GM12878 (cell line): ENCODE measurements at regions not wholly inside any gene's neighbourhood (a gene's known extent, or its start where the extent isn't known, plus 50 kb on each side); places are given as distances from the start of the nearest gene placed in this dataset.

ENCODE experiments used
- ATAC-seq: fragments of 200-7000 bp; cut with Tn5 transposase; 3 replicates; pipeline ENCODE4 v1.9.1; 2020; ENCODE audit warnings: mild to moderate bottlenecking, moderate library complexity
- BruUV-seq: library from RNA; stranded (reverse); fragments of 400-500 nt; replicated peaks from 2 replicates; lab custom pipeline; 2021; lab: Mats Ljungman, UMichigan
- CTCF ChIA-PET: fragments of 300-600 bp; sonication (Branson Sonifier 250); formaldehyde crosslinking; extraction: SDS; loops from one replicate; lab custom pipeline; 2021; ENCODE audit warnings: inconsistent platforms; lab: Yijun Ruan, JAX
- POLR2A ChIA-PET: fragments of 350-600 bp; formaldehyde crosslinking; extraction: SDS; loops from one replicate; lab custom pipeline; 2021; ENCODE audit warnings: inconsistent platforms; lab: Charles Lee
- RAD21 ChIA-PET: fragments of 300-600 bp; sonication (Branson Sonifier 250); formaldehyde crosslinking; loops from one replicate; lab custom pipeline; 2023; ENCODE audit warnings: antibody characterized with exemption; ENCODE audit not compliant: unreplicated experiment; lab: Charles Lee
- SMC1A ChIA-PET: fragments of 300-600 bp; sonication (Branson Sonifier 250); formaldehyde crosslinking; loops from one replicate; lab custom pipeline; 2023; ENCODE audit not compliant: unreplicated experiment, uncharacterized antibody; lab: Charles Lee
- DNase-seq: peaks from one replicate; pipeline ENCODE4 v3.0.0-alpha.2; 2011; ENCODE audit warnings: low read depth, low spot score
- FAIRE-seq: peaks from 3 replicates; lab custom pipeline; 2011; peaks lifted over from hg19 to GRCh38; lab: Jason Lieb, UNC
- H2AFZ ChIP-seq: 2 replicates; pipeline ENCODE4 v1.6.0; 2011; ENCODE audit warnings: low read depth, low read length, control low read depth; ENCODE audit not compliant: control insufficient read depth
- H3K27ac ChIP-seq: 2 replicates; pipeline ENCODE4 v1.5.1; 2011; ENCODE audit warnings: control low read depth; ENCODE audit not compliant: control insufficient read depth, insufficient read depth
- H3K27me3 ChIP-seq, 2 experiments: replicated peaks in 1 of 2; 2 replicates each; pipeline versions ENCODE4 v1.6.0 to v1.6.1; 2011; ENCODE audit warnings: low read length in 1 of 2; ENCODE audit not compliant: control insufficient read depth in 2 of 2, insufficient read depth in 2 of 2
- H3K36me3 ChIP-seq, 2 experiments: 2 replicates each; pipeline ENCODE4 v1.5.1; 2011; ENCODE audit warnings: low read length in 1 of 2; ENCODE audit not compliant: control insufficient read depth in 2 of 2, insufficient read depth in 2 of 2
- H3K4me1 ChIP-seq: 2 replicates; pipeline ENCODE4 v1.6.1; 2011; ENCODE audit warnings: mild to moderate bottlenecking, low read length, moderate library complexity, mixed read lengths; ENCODE audit not compliant: control insufficient read depth, insufficient read depth
- H3K4me2 ChIP-seq: 2 replicates; pipeline ENCODE4 v1.6.0; 2011; ENCODE audit warnings: control low read depth; ENCODE audit not compliant: control insufficient read depth, insufficient read depth
- H3K4me3 ChIP-seq: fragments of 200-600 bp; sonication (generic); 2 replicates; pipeline ENCODE4 v1.5.1; 2016
- H3K79me2 ChIP-seq: 2 replicates; pipeline ENCODE4 v1.6.0; 2011; ENCODE audit warnings: low read length; ENCODE audit not compliant: control insufficient read depth, insufficient read depth
- H3K9ac ChIP-seq: 2 replicates; pipeline ENCODE4 v1.8.0; 2011; ENCODE audit warnings: low read length, control low read depth, mixed read lengths; ENCODE audit not compliant: control insufficient read depth, insufficient read depth
- H3K9me3 ChIP-seq: replicated peaks from 3 replicates; pipeline ENCODE4 v1.5.1; 2011; ENCODE audit warnings: mild to moderate bottlenecking, low read length; ENCODE audit not compliant: control insufficient read depth, insufficient read depth
- H4K20me1 ChIP-seq: 2 replicates; pipeline ENCODE4 v1.6.0; 2011; ENCODE audit not compliant: control insufficient read depth, insufficient read depth
- CHD4 ChIP-seq: fragments of 200-600 bp; sonication (generic); IDR thresholded peaks from 2 replicates; pipeline ENCODE4 v1.6.1; 2016; ENCODE audit warnings: mild to moderate bottlenecking
- CREB1 ChIP-seq: IDR thresholded peaks from 2 replicates; pipeline ENCODE4 v1.6.1; 2012; ENCODE audit warnings: low read depth, mild to moderate bottlenecking, inconsistent platforms
- CREM ChIP-seq: IDR thresholded peaks from 2 replicates; pipeline ENCODE4 v1.6.1; 2014; ENCODE audit warnings: antibody characterized with exemption, low read depth
- HDAC2 ChIP-seq: fragments of 200-600 bp; sonication (generic); IDR thresholded peaks from 2 replicates; pipeline ENCODE4 v1.6.1; 2017
- IRF4 ChIP-seq: IDR thresholded peaks from 2 replicates; pipeline ENCODE4 v1.6.1; 2011; ENCODE audit warnings: low read depth, low read length
- IRF5 ChIP-seq: fragments of 450-650 bp; IDR thresholded peaks from 2 replicates; pipeline ENCODE4 v1.6.1; 2017; ENCODE audit warnings: borderline replicate concordance
- NKRF ChIP-seq: fragments of 450-650 bp; conservative IDR thresholded peaks from 2 replicates; pipeline ENCODE4 v1.6.1; 2017; ENCODE audit warnings: mild to moderate bottlenecking, moderate library complexity
- PAX8 ChIP-seq: fragments of 450-650 bp; IDR thresholded peaks from 2 replicates; pipeline ENCODE4 v1.6.1; 2017; ENCODE audit warnings: mild to moderate bottlenecking, moderate library complexity
- RUNX3 ChIP-seq: IDR thresholded peaks from 2 replicates; pipeline ENCODE4 v1.6.1; 2012; ENCODE audit warnings: low read length, inconsistent platforms
- TBL1XR1 ChIP-seq: IDR thresholded peaks from 2 replicates; pipeline ENCODE4 v1.6.1; 2012; ENCODE audit warnings: low read depth, low read length, improper control_type of control experiment
- YY1 ChIP-seq: IDR thresholded peaks from 2 replicates; pipeline ENCODE4 v1.6.1; 2011; ENCODE audit warnings: low read depth, mild to moderate bottlenecking, low read length
- ZBTB11 ChIP-seq: fragments of 450-650 bp; formaldehyde crosslinking; IDR thresholded peaks from 2 replicates; pipeline ENCODE4 v1.5.0; 2022; ENCODE audit warnings: mild to moderate bottlenecking, missing genetic modification characterization
- ZZZ3 ChIP-seq: IDR thresholded peaks from 2 replicates; pipeline ENCODE4 v1.6.1; 2011; ENCODE audit warnings: low read depth; ENCODE audit not compliant: control insufficient read depth, insufficient read length
- WGBS: methylation state at CpG from one replicate; pipeline ENCODE4 v1.1.6; 2016; ENCODE audit warnings: low lambda C conversion rate; ENCODE audit not compliant: insufficient replicate concordance, insufficient coverage; ENCODE audit errors: missing lambda C conversion rate; 5-methylcytosine and 5-hydroxymethylcytosine counted together
- in situ Hi-C: fragments of 300-500 bp; cut with MboI; formaldehyde crosslinking; loops from 9 replicates; pipeline ENCODE4 v1.14.3; 2018; ENCODE audit warnings: mixed read lengths
- intact Hi-C: fragments of 100-400 bp; cut with micrococcal nuclease; formaldehyde crosslinking; loops from one replicate; pipeline ENCODE4 v1.14.2; 2022; ENCODE audit not compliant: unreplicated experiment

- H3K36me3 ChIP-seq = no peaks in the 10 kb centered on the region
- in situ Hi-C loops (no loop called here), intact Hi-C loops (no loop called here)
- peak overlapping the region; percentile 41 for H3K4me3 ChIP-seq
- peak overlapping the region; percentile 57 for H3K9ac ChIP-seq
- RAD21 ChIA-PET = no interaction called here
- peak overlapping the region; percentile 28 for H3K27ac ChIP-seq
- peak overlapping the region; percentile 73 for H3K4me2 ChIP-seq
- DNase-seq (no peak), FAIRE-seq (no peak), ATAC-seq (peak; percentile 52)
- BruUV-seq = no TSS peak
- H4K20me1 ChIP-seq = no peaks in the 10 kb centered on the region
- no peaks in the 10 kb centered on the region for H3K4me1 ChIP-seq
- CTCF ChIA-PET = no interaction called here
- peak overlapping the region; percentile 9; the same call in 1 of the 2 replicates for H2AFZ ChIP-seq
- SMC1A ChIA-PET = interaction anchor here (1.1 to 1.3 kb wide), 2 partner anchors 9 to 23 kb away, joined by 3 read pairs; no protein-coding TSS in a partner anchor
- no peaks in the 10 kb centered on the region; the same call in none of the 2 replicates for H3K79me2 ChIP-seq
- no peaks in the 10 kb centered on the region; the same call in 2 of the 3 replicates for H3K9me3 ChIP-seq
- POLR2A ChIA-PET = no interaction called here
- TF ChIP-seq CREM (peak; percentile 50; the same call in 1 of the 2 replicates), PAX8 (no peak), HDAC2 (no peak), RUNX3 (peak; percentile 48; the same call in 1 of the 2 replicates), CHD4 (no peak), TBL1XR1 (no peak), CREB1 (peak; percentile 66)
- H3K27me3 ChIP-seq = no peaks in the 10 kb centered on the region
- WGBS = 20% methylated on average over 4 of the region's 4 CpGs
Measured at GRCh38 chr21:16195538-16195910, 465.7 kb downstream of the USP25 start.

GRCh38 chr21:16196001-16196400, 466.2 kb downstream of the USP25 start:
- H3K36me3 ChIP-seq = no peaks in the 10 kb centered on the region
- ChIA-PET POLR2A (no interaction called here), SMC1A (interaction anchor here (1.1 to 1.3 kb wide), 2 partner anchors 10 to 24 kb away, joined by 3 read pairs; no protein-coding TSS in a partner anchor), CTCF (no interaction called here), RAD21 (no interaction called here)
- H3K27me3 ChIP-seq = no peaks in the 10 kb centered on the region
- no peaks in the 10 kb centered on the region; the same call in 2 of the 3 replicates for H3K9me3 ChIP-seq
- in situ Hi-C loops = no loop called here
- H3K9ac ChIP-seq = peak overlapping the region; percentile 57
- DNase-seq (no peak), FAIRE-seq (no peak), ATAC-seq (no peak)
- no peaks in the 10 kb centered on the region for H3K4me1 ChIP-seq
- peak overlapping the region; percentile 41 for H3K4me3 ChIP-seq
- no peaks in the 10 kb centered on the region; the same call in none of the 2 replicates for H3K79me2 ChIP-seq
- intact Hi-C loops = no loop called here
- 49% methylated on average over 2 of the region's 2 CpGs for WGBS
- peak overlapping the region; percentile 9 for H2AFZ ChIP-seq
- peak overlapping the region; percentile 73 for H3K4me2 ChIP-seq
- no peaks in the 10 kb centered on the region for H4K20me1 ChIP-seq
- H3K27ac ChIP-seq = peak overlapping the region; percentile 28
- no TSS peak for BruUV-seq
- TF ChIP-seq YY1 = no peak
- TF ChIP-seq IRF4 = no peak
- TF ChIP-seq ZBTB11 (CRISPR knock-in tag) = no peak
- no peak for TF ChIP-seq IRF5
- TF ChIP-seq NKRF = no peak
- no peak for TF ChIP-seq ZZZ3
